Kidney (tissue), 13 donors: ENCODE measurements at regions not wholly inside any gene's neighbourhood (a gene's known extent, or its start where the extent isn't known, plus 50 kb on each side); places are given as distances from the start of the nearest gene placed in this dataset.

Source experiments
- DNase-seq, 5 donors: peaks; one replicate each; pipeline ENCODE4 v3.0.0-alpha.2; 2013 to 2020
- FAIRE-seq: peaks from 2 replicates; lab custom pipeline; 2012; peaks lifted over from hg19 to GRCh38; lab: Jason Lieb, UNC
- H3K27ac ChIP-seq, 2 donors: one replicate each; pipeline ENCODE4 v1.7.0; 2013; ENCODE audit warnings: low read depth in 2 of 2, low read length in 2 of 2, inconsistent platforms in 1 of 2
- H3K27me3 ChIP-seq: one replicate; pipeline ENCODE4 v1.7.1; 2013; ENCODE audit warnings: low read length, inconsistent platforms; ENCODE audit not compliant: control insufficient read depth, insufficient read depth
- H3K36me3 ChIP-seq, 3 donors: one replicate each; pipeline versions ENCODE4 v1.7.0 to v1.7.1; 2013; ENCODE audit warnings: low read length in 3 of 3, control low read depth in 1 of 3, inconsistent platforms in 1 of 3; ENCODE audit not compliant: insufficient read depth in 3 of 3, control insufficient read depth in 2 of 3
- H3K4me1 ChIP-seq, 3 donors: one replicate each; pipeline versions ENCODE4 v1.7.0 to v1.7.1; 2013; ENCODE audit warnings: low read length in 3 of 3, inconsistent platforms in 1 of 3, low read depth in 1 of 3; ENCODE audit not compliant: control insufficient read depth in 2 of 3, insufficient read depth in 2 of 3
- H3K4me3 ChIP-seq, 3 donors: one replicate each; pipeline versions ENCODE4 v1.7.0 to v1.8.1; 2013; ENCODE audit warnings: low read length in 3 of 3, control low read depth in 1 of 3, inconsistent platforms in 1 of 3
- H3K9ac ChIP-seq, 3 donors: one replicate each; pipeline versions ENCODE4 v1.7.0 to v1.7.1; 2013; ENCODE audit warnings: low read length in 3 of 3, control low read depth in 1 of 3, inconsistent platforms in 1 of 3
- H3K9me3 ChIP-seq, 3 donors: one replicate each; pipeline versions ENCODE4 v1.7.0 to v1.7.1; 2013; ENCODE audit warnings: low read length in 3 of 3, control low read depth in 1 of 3, inconsistent platforms in 1 of 3; ENCODE audit not compliant: control insufficient read depth in 2 of 3, insufficient read depth in 1 of 3
- CTCF ChIP-seq: IDR thresholded peaks from 3 replicates; pipeline ENCODE4 v1.5.1; 2012; ENCODE audit warnings: mild to moderate bottlenecking, moderate library complexity, borderline replicate concordance; ENCODE audit not compliant: insufficient read depth; ENCODE audit errors: extremely low read depth
- intact Hi-C: fragments of 100-400 bp; cut with DNase I; formaldehyde crosslinking; loops from one replicate; pipeline ENCODE4 v1.11.1; 2022
- donor health status: control.
- donor health status: control.
- donor health status: control.
- donor health status: control.
- donor health status: control.
- donor health status: DM: yes; HTN: yes; CAD: no.
- donor health status: Normal renal cell carcinoma (clear cell type).

GRCh38 chr2:191740759-191741158, 62.8 kb downstream of the NABP1 start:
- DNase-seq = no peak
- Histone ChIP-seq H3K27ac (no peak overlapping the region), H3K27me3 (no peaks in the 10 kb centered on the region), H3K4me3 (no peak overlapping the region), H3K4me1 (no peaks in the 10 kb centered on the region), H3K9ac (no peak overlapping the region), H3K36me3 (no peaks in the 10 kb centered on the region), H3K9me3 (no peaks in the 10 kb centered on the region)
- no peak for FAIRE-seq
- TF ChIP-seq CTCF = no peak
- intact Hi-C loops = no loop called here

DNA sequence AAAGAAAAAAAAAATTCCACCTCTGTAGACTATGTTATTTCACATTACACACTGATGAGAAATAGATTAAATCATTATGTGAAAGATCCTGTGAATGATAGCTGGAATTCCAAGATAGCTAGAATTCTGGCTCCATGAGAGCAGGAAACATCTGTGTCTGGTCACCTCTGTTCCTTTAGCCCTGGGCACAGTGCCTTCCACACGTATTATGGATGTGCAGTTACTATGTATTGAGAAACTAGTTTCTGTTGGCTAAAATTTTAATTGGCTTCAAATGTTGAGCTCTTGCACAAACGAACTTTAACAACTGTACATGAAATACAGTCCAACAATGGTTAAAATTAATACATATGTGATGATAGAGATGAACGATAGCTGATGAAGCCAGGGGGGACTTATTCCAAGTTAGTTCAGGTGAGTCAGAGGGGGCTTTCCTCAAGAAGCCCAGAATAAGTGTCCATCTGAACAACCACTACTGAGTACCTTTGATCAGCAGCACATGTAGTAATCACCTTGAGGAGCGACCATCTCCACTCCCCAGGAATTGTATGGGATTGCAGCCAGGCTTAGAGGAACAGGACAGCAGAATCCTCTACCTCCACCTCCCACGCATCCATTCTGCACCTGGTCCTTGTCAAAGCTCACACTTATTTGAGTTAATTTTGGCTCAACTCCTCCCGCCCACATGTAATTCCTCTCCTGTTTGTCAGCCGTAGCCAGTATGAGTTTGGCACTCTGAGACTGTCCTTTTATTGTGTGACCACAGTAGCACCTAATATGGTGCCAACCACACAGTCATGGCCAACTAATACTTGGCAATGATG, 68.6 kb downstream of the NABP1 start:
- no peaks in the 10 kb centered on the region for H3K4me1 ChIP-seq
- H3K4me3 ChIP-seq = no peak overlapping the region
- no peaks in the 10 kb centered on the region for H3K27me3 ChIP-seq
- no peak for TF ChIP-seq CTCF
- no peak overlapping the region for H3K27ac ChIP-seq
- intact Hi-C loops = no loop called here
- no peak overlapping the region for H3K9ac ChIP-seq
- FAIRE-seq (no peak), DNase-seq (no peak)
- no peaks in the 10 kb centered on the region for H3K9me3 ChIP-seq
- no peaks in the 10 kb centered on the region for H3K36me3 ChIP-seq

DNA sequence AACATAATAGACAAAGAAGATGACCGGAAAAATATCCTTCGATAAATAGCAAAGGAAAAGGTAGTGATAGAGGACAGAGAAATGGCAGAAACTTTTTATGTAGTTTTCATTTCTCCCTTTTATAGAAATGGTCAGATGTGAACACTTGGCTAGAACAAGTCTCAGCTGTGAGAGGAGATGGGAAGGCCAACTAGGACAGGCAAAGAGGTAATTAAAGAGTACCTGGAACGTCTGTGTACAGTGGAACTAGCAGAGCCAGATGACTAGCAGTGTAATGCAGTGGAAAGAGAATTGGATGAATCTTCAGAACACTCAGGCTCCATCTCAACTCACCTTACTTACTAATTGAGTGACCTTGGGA, 69.2 kb downstream of the NABP1 start:
- Histone ChIP-seq H3K27ac (no peak overlapping the region), H3K27me3 (no peaks in the 10 kb centered on the region), H3K9me3 (no peaks in the 10 kb centered on the region), H3K9ac (no peak overlapping the region), H3K4me3 (no peak overlapping the region), H3K36me3 (no peaks in the 10 kb centered on the region), H3K4me1 (no peaks in the 10 kb centered on the region)
- intact Hi-C loops = no loop called here
- no peak for FAIRE-seq
- no peak for DNase-seq
- no peak for TF ChIP-seq CTCF
